Stimulated activated CD4-positive, alpha-beta T cell treated with anti-CD3 and anti-CD28 coated beads, Interleukin-1b, Interleukin-23, amount 100 ng/mL, for 24 hours (primary cell): ENCODE measurements at regions not wholly inside any gene's neighbourhood (a gene's known extent, or its start where the extent isn't known, plus 50 kb on each side); places are given as distances from the start of the nearest gene placed in this dataset.
"Not testable (repeated sequence)": the region's sequence is repeated elsewhere in the genome, so short reads cannot be mapped to it uniquely, and the experiment has no call there.

Source experiments
- DNase-seq, 4 experiments: peaks; one replicate each; pipeline ENCODE4 v3.0.0-alpha.2; 2020; ENCODE audit warnings: low read depth in 4 of 4, low spot score in 1 of 4

- no peak for DNase-seq
Measured at GRCh38 chr4:188650516-188650915, 511.3 kb downstream of the TRIML1 start.

GRCh38 chr4:188657365-188657764, 518.1 kb downstream of the TRIML1 start:
- no peak for DNase-seq

GRCh38 chr4:188658958-188659522, 519.8 kb downstream of the TRIML1 start:
- DNase-seq = no peak

- no peak for DNase-seq
Measured at GRCh38 chr4:188660796-188661195, 521.6 kb downstream of the TRIML1 start.

GRCh38 chr4:188661502-188661901, 522.3 kb downstream of the TRIML1 start:
- DNase-seq = no peak

DNA sequence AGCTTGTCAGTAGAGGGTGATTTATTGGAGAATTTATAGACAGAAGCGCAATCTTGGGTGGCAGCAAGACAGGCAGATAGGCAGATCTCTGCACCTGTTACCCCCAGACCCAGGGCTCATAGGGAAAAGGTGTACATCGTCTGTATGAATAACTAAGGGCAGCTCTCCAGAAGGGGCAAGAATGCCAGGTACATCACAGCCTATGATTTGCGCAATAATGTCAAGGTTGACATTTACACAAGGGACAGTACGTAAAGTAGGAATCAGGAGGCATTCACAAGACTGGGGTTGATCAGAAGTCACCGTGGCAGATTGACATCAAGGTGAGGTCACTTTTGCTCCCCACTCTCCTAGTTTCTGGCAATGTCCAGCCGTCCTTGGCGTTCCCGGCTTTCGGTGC, 524.1 kb downstream of the TRIML1 start:
- DNase-seq = no peak

- DNase-seq = no peak
Measured at GRCh38 chr4:188665491-188666457, 526.5 kb downstream of the TRIML1 start.

GRCh38 chr4:188678691-188679090, 539.5 kb downstream of the TRIML1 start:
- not testable (repeated sequence) for DNase-seq

DNA sequence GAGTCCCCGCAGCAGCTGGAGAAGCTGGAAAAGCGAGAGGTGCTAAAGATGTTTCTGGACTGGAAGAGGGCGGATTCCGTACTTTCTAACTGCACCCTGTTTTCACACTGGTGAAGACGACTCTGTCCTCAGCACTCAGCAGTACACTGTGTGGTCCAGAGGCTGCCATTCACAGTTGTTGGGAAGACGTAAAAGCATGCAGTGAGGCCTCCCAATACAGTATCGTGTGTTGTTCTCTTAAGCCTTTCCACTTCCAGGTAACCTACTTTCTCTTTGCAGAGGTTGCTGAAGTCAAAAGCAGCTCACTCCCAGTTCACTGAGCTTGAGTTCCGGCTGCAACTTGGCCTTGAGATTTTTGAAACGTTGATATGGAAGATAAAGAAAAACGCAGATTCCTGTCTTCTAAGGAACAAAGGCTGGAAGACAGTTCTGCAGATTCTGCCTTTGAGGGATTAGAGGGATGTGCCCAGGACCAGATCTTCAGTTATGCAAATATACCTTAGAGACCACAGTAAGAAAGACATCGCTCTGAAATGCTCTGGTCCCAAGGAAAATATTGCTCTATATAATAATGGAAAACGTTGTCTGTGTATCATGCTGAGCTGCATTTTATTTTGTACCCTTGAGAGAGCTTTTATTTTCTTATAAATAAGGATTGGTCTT, 540.9 kb downstream of the TRIML1 start:
- no peak for DNase-seq

- DNase-seq = no peak
Measured at GRCh38 chr4:188680667-188681063, 541.4 kb downstream of the TRIML1 start.

DNA sequence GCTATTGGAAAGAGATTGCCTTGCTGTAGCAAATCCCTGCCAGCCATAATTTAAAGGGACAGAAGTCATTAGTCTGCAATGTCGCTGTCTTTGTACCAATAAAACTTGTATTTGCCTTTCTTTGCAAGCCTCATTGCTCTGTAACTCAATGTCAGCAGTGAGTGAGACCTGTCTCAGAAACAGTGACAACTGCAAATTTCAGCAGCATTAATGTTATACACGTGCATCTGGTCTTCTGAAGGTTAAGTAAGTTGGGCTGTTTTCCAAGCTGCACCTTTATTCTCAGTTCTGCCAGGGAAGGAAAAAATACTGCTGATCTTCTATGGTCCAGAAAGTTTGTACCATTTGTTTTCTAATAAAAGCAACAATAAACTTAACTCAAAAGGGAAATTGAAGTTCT, 543.1 kb downstream of the TRIML1 start:
- DNase-seq = no peak

DNA sequence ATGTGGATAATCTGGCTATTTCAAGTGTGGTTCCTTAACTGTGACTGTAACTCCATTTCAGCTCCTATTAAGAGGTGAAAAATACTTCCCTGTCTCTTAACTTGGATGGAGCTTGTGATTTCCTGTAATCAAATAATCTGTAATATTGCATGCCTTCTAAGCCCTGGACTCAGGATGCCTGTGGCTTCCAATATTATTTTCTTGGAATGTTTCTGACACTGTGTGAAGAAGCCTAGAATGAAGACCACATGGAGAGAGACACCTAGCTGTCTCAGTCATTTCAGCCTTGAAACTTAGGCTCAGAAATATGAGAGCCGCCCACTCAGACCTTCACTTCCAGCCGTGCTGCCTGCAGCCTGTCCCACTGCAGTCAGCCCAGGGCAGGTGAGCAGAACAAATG, 544.3 kb downstream of the TRIML1 start:
- DNase-seq = no peak

- no peak for DNase-seq
Measured at GRCh38 chr4:188688956-188689355, 549.7 kb downstream of the TRIML1 start.

DNA sequence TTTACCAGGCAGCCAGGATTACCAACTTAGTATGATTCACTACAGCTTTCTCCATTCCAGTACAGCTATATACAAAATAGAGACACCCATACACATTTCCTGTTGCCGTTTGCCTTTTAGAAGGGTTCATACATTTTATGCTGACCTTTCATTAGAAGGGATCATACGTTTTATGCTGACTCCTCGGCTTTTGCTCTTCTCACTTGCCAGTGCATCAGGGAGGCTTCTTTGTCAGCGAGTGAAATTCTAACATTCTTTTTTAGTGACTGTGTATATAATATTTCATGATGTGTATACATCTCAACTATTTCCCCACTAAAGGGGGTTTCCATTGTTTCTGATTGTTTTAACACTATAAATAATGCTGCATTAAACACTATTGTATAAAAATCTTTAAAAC, 552.6 kb downstream of the TRIML1 start:
- no peak for DNase-seq

GRCh38 chr4:188695261-188695660, 556.0 kb downstream of the TRIML1 start:
- DNase-seq = no peak

GRCh38 chr4:188697243-188697642, 558.0 kb downstream of the TRIML1 start:
- DNase-seq = no peak

GRCh38 chr4:188701952-188702351, 562.7 kb downstream of the TRIML1 start:
- DNase-seq = no peak

- no peak for DNase-seq
Measured at GRCh38 chr4:188704288-188704687, 565.0 kb downstream of the TRIML1 start.

DNA sequence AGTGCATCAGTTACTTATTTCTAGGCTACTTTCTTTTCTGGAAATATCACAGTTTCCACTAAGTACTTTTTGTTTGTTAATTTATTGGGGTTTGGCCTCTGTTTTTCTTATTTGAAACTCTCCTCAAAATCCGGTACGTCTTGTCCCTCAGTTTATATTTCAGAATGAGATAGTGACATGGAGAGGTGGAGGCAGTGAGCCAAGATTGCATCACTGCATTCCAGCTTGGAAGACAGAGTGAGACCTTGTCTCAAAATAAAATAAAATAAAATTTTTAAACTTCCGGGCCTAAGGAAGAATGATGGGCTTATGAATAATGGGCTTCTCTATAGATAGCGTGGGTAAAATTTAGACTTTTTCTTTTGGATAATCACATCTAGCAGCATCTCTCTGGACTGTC, 567.8 kb downstream of the TRIML1 start:
- DNase-seq = no peak

- DNase-seq = no peak
Measured at GRCh38 chr4:188714501-188714900, 575.3 kb downstream of the TRIML1 start.

DNA sequence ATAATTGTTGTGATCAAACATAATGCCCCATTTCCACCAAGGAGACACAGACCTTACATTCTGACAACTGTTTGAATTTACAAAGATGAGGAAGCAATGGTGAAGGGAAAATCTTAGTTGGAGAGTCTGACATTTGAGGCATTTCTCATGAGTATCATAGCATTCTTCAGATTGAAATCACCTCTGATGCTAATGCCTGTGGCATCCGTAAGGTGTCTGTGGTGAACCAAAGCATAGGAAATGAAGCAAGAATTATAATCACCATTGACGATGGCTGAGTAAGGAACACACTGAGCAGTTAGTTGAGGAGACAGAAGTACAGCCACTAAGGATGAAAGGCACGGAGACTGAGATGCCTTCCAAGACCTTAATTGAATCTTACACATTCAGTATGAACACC, 575.7 kb downstream of the TRIML1 start:
- DNase-seq = no peak

GRCh38 chr4:188717661-188718060, 578.4 kb downstream of the TRIML1 start:
- no peak for DNase-seq
